Stomach (tissue), 8 donors: ENCODE measurements at regions not wholly inside any gene's neighbourhood (a gene's known extent, or its start where the extent isn't known, plus 50 kb on each side); places are given as distances from the start of the nearest gene placed in this dataset.
A peak's percentile ranks its signal among the peaks of the same experiment; 100 is the strongest.

Experiments used
- DNase-seq, 2 donors: peaks; one replicate each; pipeline versions ENCODE4 v3.0.0 to v3.0.0-alpha.2; 2013 to 2019
- H3K27ac ChIP-seq, 5 donors: fragments of 200-600 bp in 4 of 5; sonication (generic) in 4 of 5; one replicate each; pipeline ENCODE4 v1.5.1; 2013 to 2019; ENCODE audit warnings: mild to moderate bottlenecking in 1 of 5, moderate library complexity in 1 of 5
- H3K27me3 ChIP-seq, 3 donors: fragments of 200-600 bp; sonication (generic); one replicate each; pipeline ENCODE4 v1.5.1; 2017 to 2019; ENCODE audit warnings: mixed run types in 1 of 3
- H3K36me3 ChIP-seq, 4 donors: fragments of 200-600 bp; sonication (generic); 1 replicate in 3 of 4; 2 replicates in 1 of 4; pipeline ENCODE4 v1.5.1; 2016 to 2019
- H3K4me1 ChIP-seq, 4 donors: fragments of 200-600 bp; sonication (generic); one replicate each; pipeline ENCODE4 v1.5.1; 2016 to 2019
- H3K4me3 ChIP-seq, 4 donors: fragments of 200-600 bp; sonication (generic) in 3 of 4; one replicate each; pipeline ENCODE4 v1.5.1; 2016 to 2019; ENCODE audit warnings: mild to moderate bottlenecking in 1 of 4
- H3K9me3 ChIP-seq, 4 donors: fragments of 200-600 bp; sonication (generic); one replicate each; pipeline ENCODE4 v1.5.1; 2016 to 2019
- EP300 ChIP-seq: sonication (generic); formaldehyde crosslinking; IDR thresholded peaks from one replicate; pipeline ENCODE4 v1.6.1; 2017; ENCODE audit warnings: antibody characterized with exemption
- POLR2A ChIP-seq, 4 donors: fragments of 450-650 bp; IDR thresholded peaks; one replicate each; pipeline ENCODE4 v1.6.1; 2016; ENCODE audit warnings: antibody characterized with exemption in 4 of 4, control low read depth in 2 of 4, mild to moderate bottlenecking in 1 of 4, moderate library complexity in 1 of 4
- POLR2AphosphoS5 ChIP-seq, 3 donors: sonication (generic); formaldehyde crosslinking; IDR thresholded peaks; one replicate each; pipeline ENCODE4 v1.6.1; 2016; ENCODE audit warnings: antibody characterized with exemption in 3 of 3
- WGBS, 5 donors: extraction: QIAGEN DNeasy Blood & Tissue Kit in 3 of 5; methylation state at CpG; one replicate each; pipeline versions ENCODE4 v1.1.5 to v1.1.7; 2013 to 2018; 5-methylcytosine and 5-hydroxymethylcytosine counted together
- intact Hi-C: fragments of 100-400 bp; cut with DNase I; formaldehyde crosslinking; loops from one replicate; pipeline ENCODE4 v1.15.1; 2023; ENCODE audit warnings: low total_unique reads
- TF ChIP-seq, protein P1 (sequence below), 7 experiments: fragments of 450-650 bp in 4 of 7; fragments of 200-600 bp in 3 of 7; sonication (generic) in 3 of 7; IDR thresholded peaks; one replicate each; pipeline ENCODE4 v1.5.1; 2016 to 2019; ENCODE audit warnings: antibody characterized with exemption in 7 of 7, control low read depth in 2 of 7, mild to moderate bottlenecking in 1 of 7
- donor health status: healthy with polysubstance abuse.
- donor health status: Bipolar disorder and iron deficiency.
- donor health status: healthy.

DNA sequence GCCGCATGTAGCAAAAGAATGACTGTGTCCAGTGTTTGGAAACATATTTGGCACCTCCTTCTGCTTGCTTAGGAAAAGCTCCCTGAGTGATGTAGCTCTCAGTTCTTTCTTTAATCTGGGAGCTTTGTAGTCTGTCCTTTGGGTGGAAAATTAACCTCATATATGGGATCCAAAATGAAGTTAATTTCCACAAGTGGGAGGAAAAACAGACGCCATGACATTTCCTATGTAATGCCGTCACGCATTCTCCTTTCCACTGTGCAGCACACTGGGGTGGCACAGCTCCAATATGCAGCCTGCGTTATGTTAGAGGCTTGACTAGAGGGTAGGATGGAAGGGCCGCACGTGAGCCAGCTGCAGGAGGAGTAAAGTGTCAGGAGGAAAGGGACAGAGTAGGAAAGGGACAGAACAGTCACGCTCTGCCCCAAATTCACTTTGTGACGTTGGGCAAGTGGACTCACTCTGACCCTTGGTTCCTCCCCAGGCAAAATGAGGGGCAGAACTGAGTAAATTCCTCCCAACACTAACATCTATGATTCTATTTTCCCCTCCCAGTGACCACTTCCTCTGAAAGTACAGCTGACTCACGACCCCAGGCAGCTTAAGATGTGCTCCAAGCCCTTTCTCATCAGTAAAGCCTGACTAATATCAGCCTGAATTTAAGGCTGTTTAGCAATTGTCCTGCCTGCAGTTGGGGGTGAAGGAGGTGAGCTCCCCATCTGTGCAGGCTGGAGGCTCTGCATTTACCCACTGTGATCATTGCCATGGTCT is 176.5 kb upstream of the PFN2 start:
- Histone ChIP-seq H3K4me1 (peaks cover 0 to 14% (median 1%) of the 10 kb centered on the region in 4 donors), H3K36me3 (no peaks in the 10 kb centered on the region), H3K9me3 (no peaks in the 10 kb centered on the region), H3K27ac (peak overlapping the region in 4 of 5 donors; percentile 58 to 86 (median 74)), H3K27me3 (no peaks in the 10 kb centered on the region), H3K4me3 (no peak overlapping the region)
- TF ChIP-seq EP300 (peak; percentile 90), POLR2AphosphoS5 (IDR thresholded peaks at IDR 0.05) (peak; percentile 36 to 71 (median 57))
- TF ChIP-seq, protein P1, sequence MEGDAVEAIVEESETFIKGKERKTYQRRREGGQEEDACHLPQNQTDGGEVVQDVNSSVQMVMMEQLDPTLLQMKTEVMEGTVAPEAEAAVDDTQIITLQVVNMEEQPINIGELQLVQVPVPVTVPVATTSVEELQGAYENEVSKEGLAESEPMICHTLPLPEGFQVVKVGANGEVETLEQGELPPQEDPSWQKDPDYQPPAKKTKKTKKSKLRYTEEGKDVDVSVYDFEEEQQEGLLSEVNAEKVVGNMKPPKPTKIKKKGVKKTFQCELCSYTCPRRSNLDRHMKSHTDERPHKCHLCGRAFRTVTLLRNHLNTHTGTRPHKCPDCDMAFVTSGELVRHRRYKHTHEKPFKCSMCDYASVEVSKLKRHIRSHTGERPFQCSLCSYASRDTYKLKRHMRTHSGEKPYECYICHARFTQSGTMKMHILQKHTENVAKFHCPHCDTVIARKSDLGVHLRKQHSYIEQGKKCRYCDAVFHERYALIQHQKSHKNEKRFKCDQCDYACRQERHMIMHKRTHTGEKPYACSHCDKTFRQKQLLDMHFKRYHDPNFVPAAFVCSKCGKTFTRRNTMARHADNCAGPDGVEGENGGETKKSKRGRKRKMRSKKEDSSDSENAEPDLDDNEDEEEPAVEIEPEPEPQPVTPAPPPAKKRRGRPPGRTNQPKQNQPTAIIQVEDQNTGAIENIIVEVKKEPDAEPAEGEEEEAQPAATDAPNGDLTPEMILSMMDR (IDR thresholded peaks at IDR 0.05): no peak
- intact Hi-C loops: no loop called here
- 45 to 73% (median 62%) methylated on average over 10 of the region's 10 CpGs for WGBS, 5 donors
- peak in 1 of 2 donors; percentile 90 for DNase-seq

GRCh38 chr3:150145659-150146058 is 175.0 kb upstream of the PFN2 start:
- Histone ChIP-seq H3K27me3 (no peaks in the 10 kb centered on the region), H3K4me3 (no peak overlapping the region), H3K36me3 (no peaks in the 10 kb centered on the region), H3K27ac (peak overlapping the region in 1 of 5 donors; percentile 86), H3K4me1 (peaks cover 0 to 14% (median 1%) of the 10 kb centered on the region in 4 donors), H3K9me3 (no peaks in the 10 kb centered on the region)
- TF ChIP-seq POLR2AphosphoS5 (IDR thresholded peaks at IDR 0.05): peak in 2 of 3 donors; percentile 39 to 56
- peak; percentile 38 for TF ChIP-seq EP300
- TF ChIP-seq, protein P1 (IDR thresholded peaks at IDR 0.05): no peak
- no peak for TF ChIP-seq POLR2A (IDR thresholded peaks at IDR 0.05)
- no peak for DNase-seq
- intact Hi-C loops: no loop called here
- WGBS, 5 donors: 77 to 98% (median 90%) methylated on average over 3 of the region's 3 CpGs

- Histone ChIP-seq H3K27me3 (no peaks in the 10 kb centered on the region), H3K9me3 (no peaks in the 10 kb centered on the region), H3K4me1 (peaks cover 0 to 14% (median 1%) of the 10 kb centered on the region in 4 donors), H3K4me3 (no peak overlapping the region), H3K36me3 (no peaks in the 10 kb centered on the region), H3K27ac (peak overlapping the region in 1 of 5 donors; percentile 86)
- no peak for DNase-seq
- intact Hi-C loops: no loop called here
- WGBS, 5 donors: 83 to 88% (median 84%) methylated on average over 6 of the region's 6 CpGs
- TF ChIP-seq POLR2AphosphoS5 (IDR thresholded peaks at IDR 0.05): no peak
- TF ChIP-seq POLR2A (IDR thresholded peaks at IDR 0.05): no peak
- TF ChIP-seq, protein P1 (IDR thresholded peaks at IDR 0.05): no peak
- no peak for TF ChIP-seq EP300
These were observed 173.6 kb upstream of the PFN2 start for GRCh38 chr3:150144191-150144708.

DNA sequence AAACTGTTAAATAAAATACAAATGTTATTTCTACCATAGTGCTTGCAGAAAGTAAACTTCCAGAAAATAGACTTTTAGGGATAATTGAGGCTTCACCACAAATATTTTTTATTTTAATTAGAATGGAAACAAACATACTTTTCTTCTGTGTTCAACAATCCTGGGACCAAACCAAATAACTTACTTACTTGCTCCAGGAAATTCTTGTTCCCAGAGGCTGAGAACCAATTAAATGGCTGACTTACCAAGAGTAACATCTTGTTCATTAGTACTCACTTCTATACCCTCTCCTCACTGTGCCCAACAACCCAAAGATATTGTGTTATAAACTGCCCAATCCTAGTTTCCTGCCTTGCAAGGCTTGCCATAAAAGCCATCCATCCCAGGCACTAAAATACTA is 172.2 kb upstream of the PFN2 start:
- intact Hi-C loops: no loop called here
- H3K4me3 ChIP-seq: no peak overlapping the region
- TF ChIP-seq POLR2AphosphoS5 (IDR thresholded peaks at IDR 0.05) (no peak), POLR2A (IDR thresholded peaks at IDR 0.05) (no peak), EP300 (no peak)
- TF ChIP-seq, protein P1 (IDR thresholded peaks at IDR 0.05): no peak
- peaks cover 0 to 10% (median 0%) of the 10 kb centered on the region in 4 donors for H3K4me1 ChIP-seq
- DNase-seq: no peak
- no peaks in the 10 kb centered on the region for H3K36me3 ChIP-seq
- H3K9me3 ChIP-seq: no peaks in the 10 kb centered on the region
- H3K27me3 ChIP-seq: no peaks in the 10 kb centered on the region
- peak overlapping the region in 1 of 5 donors; percentile 86 for H3K27ac ChIP-seq
